ENCODE measurements at regions not wholly inside any gene's neighbourhood (a gene's known extent, or its start where the extent isn't known, plus 50 kb on each side); places are given as distances from the start of the nearest gene placed in this dataset.

DNA sequence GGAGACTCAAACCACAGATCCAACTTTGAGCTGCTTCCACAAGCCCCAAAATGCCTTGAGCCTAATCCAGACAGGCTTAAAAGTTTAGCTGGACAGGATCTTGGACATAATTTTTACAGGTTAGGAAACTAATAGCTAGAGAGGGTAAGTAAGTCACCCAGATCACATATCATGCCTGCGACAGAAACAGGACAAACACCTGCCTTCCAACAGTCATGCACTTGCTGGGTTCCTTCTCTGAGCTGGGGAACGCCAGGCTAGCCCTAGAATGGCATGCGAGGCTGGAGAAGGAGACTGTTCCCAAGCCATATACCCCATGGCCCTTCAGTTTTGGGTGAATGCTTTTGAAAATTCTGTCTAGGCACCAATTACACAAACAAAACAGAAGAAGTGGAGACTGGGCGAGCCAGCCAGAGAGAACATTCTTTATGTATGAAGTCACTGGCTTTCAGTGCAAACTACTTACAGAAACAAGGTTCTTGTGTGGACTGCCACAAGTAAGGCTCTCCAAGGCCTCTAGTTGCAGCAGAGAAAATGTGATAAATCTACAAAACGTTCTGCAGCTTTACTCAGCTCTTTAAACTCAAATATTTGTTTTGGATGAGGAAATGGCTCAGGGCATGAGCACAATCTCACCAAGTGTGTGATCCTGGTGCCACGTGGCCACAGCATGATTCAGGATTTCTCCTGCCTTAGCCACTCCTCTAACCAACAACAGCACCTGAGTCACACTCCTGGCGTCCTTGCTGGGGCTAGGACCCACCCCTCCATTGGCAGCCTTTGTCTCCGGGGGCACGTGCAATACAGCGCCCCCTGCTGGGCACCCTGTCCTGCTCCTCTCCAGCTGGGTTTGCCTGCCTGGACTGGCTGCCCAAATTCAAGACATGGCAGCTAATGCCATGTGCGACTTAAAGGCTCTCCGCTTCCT lies 73.4 kb upstream of the UBL3 start (continued):
- TF ChIP-seq, protein P1, sequence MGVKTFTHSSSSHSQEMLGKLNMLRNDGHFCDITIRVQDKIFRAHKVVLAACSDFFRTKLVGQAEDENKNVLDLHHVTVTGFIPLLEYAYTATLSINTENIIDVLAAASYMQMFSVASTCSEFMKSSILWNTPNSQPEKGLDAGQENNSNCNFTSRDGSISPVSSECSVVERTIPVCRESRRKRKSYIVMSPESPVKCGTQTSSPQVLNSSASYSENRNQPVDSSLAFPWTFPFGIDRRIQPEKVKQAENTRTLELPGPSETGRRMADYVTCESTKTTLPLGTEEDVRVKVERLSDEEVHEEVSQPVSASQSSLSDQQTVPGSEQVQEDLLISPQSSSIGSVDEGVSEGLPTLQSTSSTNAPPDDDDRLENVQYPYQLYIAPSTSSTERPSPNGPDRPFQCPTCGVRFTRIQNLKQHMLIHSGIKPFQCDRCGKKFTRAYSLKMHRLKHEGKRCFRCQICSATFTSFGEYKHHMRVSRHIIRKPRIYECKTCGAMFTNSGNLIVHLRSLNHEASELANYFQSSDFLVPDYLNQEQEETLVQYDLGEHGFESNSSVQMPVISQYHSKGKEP (tag by site-specific recombination; IDR thresholded peaks at IDR 0.05) = no peak
- TF ChIP-seq ZNF37A (tag by site-specific recombination; IDR thresholded peaks at IDR 0.05) (no peak), ZNF350 (tag by site-specific recombination; IDR thresholded peaks at IDR 0.05) (no peak), ZNF138 (tag by site-specific recombination; IDR thresholded peaks at IDR 0.05; ENCODE audit: borderline replicate concordance) (no peak), ZNF146 (tag by site-specific recombination; IDR thresholded peaks at IDR 0.05) (no peak), ZNF654 (tag by site-specific recombination; IDR thresholded peaks at IDR 0.05; ENCODE audit: low read depth) (peak; percentile 46), ZBTB21 (tag by site-specific recombination; IDR thresholded peaks at IDR 0.05) (peak; percentile 33), ZNF664 (tag by site-specific recombination; IDR thresholded peaks at IDR 0.05) (no peak), GLIS2 (tag by site-specific recombination; IDR thresholded peaks at IDR 0.05) (peak; percentile 49; the same call in 1 of the 2 replicates), ZNF830 (tag by site-specific recombination; IDR thresholded peaks at IDR 0.05; ENCODE audit: low read depth) (no peak), ZNF660 (tag by site-specific recombination; IDR thresholded peaks at IDR 0.05) (0 out of 2 replicates have a peak, but pooled peaks have one; percentile 56)
- TF ChIP-seq, protein P2, sequence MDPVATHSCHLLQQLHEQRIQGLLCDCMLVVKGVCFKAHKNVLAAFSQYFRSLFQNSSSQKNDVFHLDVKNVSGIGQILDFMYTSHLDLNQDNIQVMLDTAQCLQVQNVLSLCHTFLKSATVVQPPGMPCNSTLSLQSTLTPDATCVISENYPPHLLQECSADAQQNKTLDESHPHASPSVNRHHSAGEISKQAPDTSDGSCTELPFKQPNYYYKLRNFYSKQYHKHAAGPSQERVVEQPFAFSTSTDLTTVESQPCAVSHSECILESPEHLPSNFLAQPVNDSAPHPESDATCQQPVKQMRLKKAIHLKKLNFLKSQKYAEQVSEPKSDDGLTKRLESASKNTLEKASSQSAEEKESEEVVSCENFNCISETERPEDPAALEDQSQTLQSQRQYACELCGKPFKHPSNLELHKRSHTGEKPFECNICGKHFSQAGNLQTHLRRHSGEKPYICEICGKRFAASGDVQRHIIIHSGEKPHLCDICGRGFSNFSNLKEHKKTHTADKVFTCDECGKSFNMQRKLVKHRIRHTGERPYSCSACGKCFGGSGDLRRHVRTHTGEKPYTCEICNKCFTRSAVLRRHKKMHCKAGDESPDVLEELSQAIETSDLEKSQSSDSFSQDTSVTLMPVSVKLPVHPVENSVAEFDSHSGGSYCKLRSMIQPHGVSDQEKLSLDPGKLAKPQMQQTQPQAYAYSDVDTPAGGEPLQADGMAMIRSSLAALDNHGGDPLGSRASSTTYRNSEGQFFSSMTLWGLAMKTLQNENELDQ (tag by site-specific recombination; IDR thresholded peaks at IDR 0.05; ENCODE audit: low read depth) = no peak

DNA sequence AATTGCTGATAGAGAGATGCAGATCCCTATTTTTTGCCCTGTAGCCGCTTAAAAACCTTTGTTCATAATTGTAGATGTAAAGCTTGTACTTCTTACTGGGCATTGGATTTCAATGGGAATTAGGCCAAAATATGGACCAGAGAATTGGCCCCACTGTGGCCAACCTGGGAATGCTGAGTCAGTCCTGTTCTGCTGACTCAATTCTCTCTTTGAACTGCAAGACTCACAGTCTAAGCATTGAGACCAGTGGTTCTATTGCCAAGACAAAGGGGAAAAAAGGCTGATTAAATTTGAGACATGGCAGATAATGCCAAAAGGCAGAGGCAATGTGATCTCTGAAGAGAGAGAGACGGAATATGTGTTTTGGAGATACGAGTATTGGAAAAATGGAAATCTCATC lies 72.5 kb upstream of the UBL3 start:
- H3K36me3 ChIP-seq (ENCODE audit: control insufficient read depth in 2 of 2, insufficient read depth in 1 of 2, low read length in 2 of 2) = no peaks in the 10 kb centered on the region
- H3K9me3 ChIP-seq (ENCODE audit: control insufficient read depth, insufficient read depth, low read depth, low read length) = no peaks in the 10 kb centered on the region
- H3K4me3 ChIP-seq (ENCODE audit: low read depth, low read length) = no peak overlapping the region
- ChIA-PET CTCF (interaction anchor here (1.1 to 2.7 kb wide), 4 partner anchors 14 to 414 kb away, joined by 3 to 17 read pairs (median 6); no protein-coding TSS in a partner anchor), POLR2A (no interaction called here)
- H3K4me1 ChIP-seq (ENCODE audit: control insufficient read depth, insufficient read depth, low read length) = peaks cover 13% of the 10 kb centered on the region
- H3K27ac ChIP-seq (ENCODE audit: extremely low read depth, low read depth, low read length) = no peak overlapping the region; the same call in 1 of the 2 replicates
- TF ChIP-seq ZNF302 (tag by site-specific recombination; IDR thresholded peaks at IDR 0.05; ENCODE audit: low read depth) (no peak), KLF9 (tag by site-specific recombination; IDR thresholded peaks at IDR 0.05; ENCODE audit: low read depth) (no peak), MZF1 (tag by site-specific recombination; IDR thresholded peaks at IDR 0.05; ENCODE audit: borderline replicate concordance) (no peak), ZNF514 (tag by site-specific recombination; IDR thresholded peaks at IDR 0.05) (no peak), ZNF629 (tag by site-specific recombination; IDR thresholded peaks at IDR 0.05) (no peak), ZNF248 (tag by site-specific recombination; IDR thresholded peaks at IDR 0.05) (no peak), ZNF433 (tag by site-specific recombination; IDR thresholded peaks at IDR 0.05; ENCODE audit: low read depth) (no peak), ZNF473 (tag by site-specific recombination; IDR thresholded peaks at IDR 0.05) (no peak), ZBTB8A (tag by site-specific recombination; IDR thresholded peaks at IDR 0.05) (no peak), ZNF555 (tag by site-specific recombination; conservative IDR thresholded peaks at IDR 0.05) (no peak), SP3 (tag by site-specific recombination; IDR thresholded peaks at IDR 0.05) (no peak), ZNF174 (tag by site-specific recombination; IDR thresholded peaks at IDR 0.05) (no peak), SP7 (tag by site-specific recombination; IDR thresholded peaks at IDR 0.05) (no peak), ZNF549 (tag by site-specific recombination; IDR thresholded peaks at IDR 0.05) (no peak), ZBTB48 (tag by site-specific recombination; IDR thresholded peaks at IDR 0.05) (no peak)
- TF ChIP-seq, protein P3, sequence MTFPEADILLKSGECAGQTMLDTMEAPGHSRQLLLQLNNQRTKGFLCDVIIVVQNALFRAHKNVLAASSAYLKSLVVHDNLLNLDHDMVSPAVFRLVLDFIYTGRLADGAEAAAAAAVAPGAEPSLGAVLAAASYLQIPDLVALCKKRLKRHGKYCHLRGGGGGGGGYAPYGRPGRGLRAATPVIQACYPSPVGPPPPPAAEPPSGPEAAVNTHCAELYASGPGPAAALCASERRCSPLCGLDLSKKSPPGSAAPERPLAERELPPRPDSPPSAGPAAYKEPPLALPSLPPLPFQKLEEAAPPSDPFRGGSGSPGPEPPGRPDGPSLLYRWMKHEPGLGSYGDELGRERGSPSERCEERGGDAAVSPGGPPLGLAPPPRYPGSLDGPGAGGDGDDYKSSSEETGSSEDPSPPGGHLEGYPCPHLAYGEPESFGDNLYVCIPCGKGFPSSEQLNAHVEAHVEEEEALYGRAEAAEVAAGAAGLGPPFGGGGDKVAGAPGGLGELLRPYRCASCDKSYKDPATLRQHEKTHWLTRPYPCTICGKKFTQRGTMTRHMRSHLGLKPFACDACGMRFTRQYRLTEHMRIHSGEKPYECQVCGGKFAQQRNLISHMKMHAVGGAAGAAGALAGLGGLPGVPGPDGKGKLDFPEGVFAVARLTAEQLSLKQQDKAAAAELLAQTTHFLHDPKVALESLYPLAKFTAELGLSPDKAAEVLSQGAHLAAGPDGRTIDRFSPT (tag by site-specific recombination; IDR thresholded peaks at IDR 0.05) = no peak
- TF ChIP-seq, protein P2 (tag by site-specific recombination; IDR thresholded peaks at IDR 0.05; ENCODE audit: low read depth) = no peak
